ENCODE measurements at regions not wholly inside any gene's neighbourhood (a gene's known extent, or its start where the extent isn't known, plus 50 kb on each side); places are given as distances from the start of the nearest gene placed in this dataset.

GRCh38 chr13:67752759-67753158 is 522.6 kb upstream of the PCDH9 start:
- DNase-seq: no peak

- no peak for DNase-seq
Observed at GRCh38 chr13:67742478-67742877, 512.3 kb upstream of the PCDH9 start.

GRCh38 chr13:67740871-67741535 is 510.9 kb upstream of the PCDH9 start:
- no peak for DNase-seq

GRCh38 chr13:67736646-67737420 is 506.7 kb upstream of the PCDH9 start:
- no peak for DNase-seq

GRCh38 chr13:67735651-67736050 is 505.5 kb upstream of the PCDH9 start:
- no peak for DNase-seq

GRCh38 chr13:67726979-67727378 is 496.8 kb upstream of the PCDH9 start:
- DNase-seq: no peak

GRCh38 chr13:67725999-67726398 is 495.9 kb upstream of the PCDH9 start:
- DNase-seq: no peak

GRCh38 chr13:67713571-67713970 is 483.4 kb upstream of the PCDH9 start:
- no peak for DNase-seq

- no peak for DNase-seq
Observed at GRCh38 chr13:67696775-67697174, 466.6 kb upstream of the PCDH9 start.

- DNase-seq: no peak
Observed at GRCh38 chr13:67664502-67664901, 434.4 kb upstream of the PCDH9 start.

- DNase-seq: no peak
Observed at GRCh38 chr13:67662997-67663396, 432.9 kb upstream of the PCDH9 start.

GRCh38 chr13:67652887-67653286 is 422.8 kb upstream of the PCDH9 start:
- no peak for DNase-seq

GRCh38 chr13:67651908-67652465 is 421.9 kb upstream of the PCDH9 start:
- no peak for DNase-seq

- no peak for DNase-seq
Observed at GRCh38 chr13:67650471-67650870, 420.3 kb upstream of the PCDH9 start.

- no peak for DNase-seq
Observed at GRCh38 chr13:67645874-67646467, 415.8 kb upstream of the PCDH9 start.

- no peak for DNase-seq
Observed at GRCh38 chr13:67643516-67644055, 413.4 kb upstream of the PCDH9 start.

- DNase-seq: no peak
Observed at GRCh38 chr13:67642657-67643056, 412.5 kb upstream of the PCDH9 start.

- no peak for DNase-seq
Observed at GRCh38 chr13:67635754-67636153, 405.6 kb upstream of the PCDH9 start.

- no peak for DNase-seq
Observed at GRCh38 chr13:67632590-67632989, 402.5 kb upstream of the PCDH9 start.

GRCh38 chr13:67630640-67631039 is 400.5 kb upstream of the PCDH9 start:
- DNase-seq: no peak

GRCh38 chr13:67623630-67624029 is 393.5 kb upstream of the PCDH9 start:
- DNase-seq: no peak

- DNase-seq: no peak
Observed at GRCh38 chr13:67620665-67621064, 390.5 kb upstream of the PCDH9 start.

- DNase-seq: no peak
Observed at GRCh38 chr13:67619995-67620380, 389.9 kb upstream of the PCDH9 start.
